CD14-positive monocyte (primary cell): ENCODE measurements at regions not wholly inside any gene's neighbourhood (a gene's known extent, or its start where the extent isn't known, plus 50 kb on each side); places are given as distances from the start of the nearest gene placed in this dataset.

Experiments used
- DNase-seq, 3 donors: peaks; one replicate each; pipeline ENCODE4 v3.0.0-alpha.2; 2011 to 2022
- H2AFZ ChIP-seq: 2 replicates; pipeline ENCODE4 v1.6.0; 2012; ENCODE audit warnings: mild to moderate bottlenecking, low read depth, low read length, inconsistent platforms; ENCODE audit not compliant: insufficient read depth, poor library complexity, severe bottlenecking
- H3K27ac ChIP-seq, 2 donors: 1 replicate in 1 of 2; 2 replicates in 1 of 2; pipeline ENCODE4 v1.5.1; 2012 to 2013; ENCODE audit warnings: low read length in 2 of 2, control low read depth in 1 of 2, inconsistent platforms in 1 of 2, low read depth in 1 of 2, mild to moderate bottlenecking in 1 of 2
- H3K27me3 ChIP-seq, 2 donors: one replicate each; pipeline versions ENCODE4 v1.6.0 to v1.6.1; 2011 to 2013; ENCODE audit warnings: low read length in 2 of 2; ENCODE audit not compliant: control insufficient read depth in 2 of 2, insufficient read depth in 2 of 2
- H3K36me3 ChIP-seq, 2 donors: replicated peaks in 1 of 2; 1 replicate in 1 of 2; 2 replicates in 1 of 2; pipeline versions ENCODE4 v1.5.1 to v1.6.1; 2012 to 2013; ENCODE audit warnings: low read length in 2 of 2, control low read depth in 1 of 2, inconsistent platforms in 1 of 2, mild to moderate bottlenecking in 1 of 2; ENCODE audit not compliant: insufficient read depth in 2 of 2, control insufficient read depth in 1 of 2
- H3K4me1 ChIP-seq, 2 donors: 1 replicate in 1 of 2; 2 replicates in 1 of 2; pipeline versions ENCODE4 v1.5.1 to v1.6.1; 2012 to 2013; ENCODE audit warnings: low read length in 2 of 2, control low read depth in 1 of 2, inconsistent platforms in 1 of 2, mild to moderate bottlenecking in 1 of 2, moderate library complexity in 1 of 2; ENCODE audit not compliant: insufficient read depth in 2 of 2, control insufficient read depth in 1 of 2
- H3K4me2 ChIP-seq: replicated peaks from 2 replicates; pipeline ENCODE3; 2012; ENCODE audit warnings: low read length, moderate library complexity, mild to moderate bottlenecking; ENCODE audit not compliant: poor library complexity, severe bottlenecking; ENCODE audit errors: extremely low read depth
- H3K4me3 ChIP-seq, 3 experiments: fragments of 200-600 bp in 1 of 3; sonication (generic) in 1 of 3; replicated peaks in 1 of 3; 1 replicate in 2 of 3; 2 replicates in 1 of 3; pipeline ENCODE4 v1.5.1; 2011 to 2013; ENCODE audit warnings: low read length in 3 of 3, mild to moderate bottlenecking in 3 of 3, control low read depth in 2 of 3, low read depth in 2 of 3, inconsistent platforms in 1 of 3, moderate library complexity in 1 of 3
- H3K79me2 ChIP-seq: 2 replicates; pipeline ENCODE4 v1.6.0; 2012; ENCODE audit warnings: mild to moderate bottlenecking, control low read depth, inconsistent platforms, low read length, moderate library complexity; ENCODE audit not compliant: insufficient read depth
- H3K9ac ChIP-seq: 2 replicates; pipeline ENCODE4 v1.6.0; 2017; ENCODE audit warnings: low read length, mild to moderate bottlenecking; ENCODE audit not compliant: insufficient read depth, poor library complexity, severe bottlenecking
- H3K9me3 ChIP-seq, 2 donors: replicated peaks in 1 of 2; 1 replicate in 1 of 2; 2 replicates in 1 of 2; pipeline versions ENCODE4 v1.5.1 to v1.6.1; 2012 to 2013; ENCODE audit warnings: low read length in 2 of 2, control low read depth in 1 of 2; ENCODE audit not compliant: control insufficient read depth in 1 of 2, insufficient read depth in 1 of 2
- H4K20me1 ChIP-seq: 2 replicates; pipeline ENCODE4 v1.6.0; 2012; ENCODE audit warnings: mild to moderate bottlenecking, low read length, control low read depth, moderate library complexity; ENCODE audit not compliant: insufficient read depth
- H3K27ac Mint-ChIP-seq, 7 donors: one replicate each; pipeline ENCODE4 v1.8.0; 2020; ENCODE audit warnings: mild to moderate bottlenecking in 7 of 7, mixed read lengths in 7 of 7, moderate library complexity in 6 of 7, inconsistent platforms in 2 of 7
- H3K27me3 Mint-ChIP-seq, 3 donors: one replicate each; pipeline ENCODE4 v1.8.0; 2021 to 2022; ENCODE audit warnings: low read depth in 3 of 3, mild to moderate bottlenecking in 3 of 3, mixed read lengths in 3 of 3, moderate library complexity in 3 of 3, inconsistent platforms in 1 of 3
- H3K36me3 Mint-ChIP-seq, 2 donors: one replicate each; pipeline ENCODE4 v1.8.0; 2020; ENCODE audit warnings: mixed read lengths in 2 of 2, inconsistent platforms in 1 of 2, mild to moderate bottlenecking in 1 of 2
- H3K4me1 Mint-ChIP-seq: one replicate; pipeline ENCODE4 v1.8.0; 2020; ENCODE audit warnings: mild to moderate bottlenecking, mixed read lengths
- H3K4me3 Mint-ChIP-seq, 2 donors: one replicate each; pipeline ENCODE4 v1.8.0; 2020; ENCODE audit warnings: mild to moderate bottlenecking in 2 of 2, mixed read lengths in 2 of 2, moderate library complexity in 1 of 2
- H3K9me3 Mint-ChIP-seq, 7 donors: one replicate each; pipeline ENCODE4 v1.8.0; 2020 to 2022; ENCODE audit warnings: mixed read lengths in 7 of 7, mild to moderate bottlenecking in 6 of 7, moderate library complexity in 6 of 7, inconsistent platforms in 2 of 7
- CTCF ChIP-seq: fragments of 200-600 bp; IDR thresholded peaks from one replicate; pipeline ENCODE4 v1.8.0; 2022; ENCODE audit warnings: antibody characterized with exemption, mild to moderate bottlenecking
- WGBS: methylation state at CpG from one replicate; pipeline ENCODE4 v1.1.5; 2013; ENCODE audit warnings: missing lambda C conversion rate; ENCODE audit not compliant: insufficient coverage; 5-methylcytosine and 5-hydroxymethylcytosine counted together
- intact Hi-C, 2 donors: fragments of 100-400 bp; cut with micrococcal nuclease; formaldehyde crosslinking; loops; one replicate each; pipeline versions ENCODE4 v1.15.0 to v1.15.1; 2023

GRCh38 chr1:232499188-232499587 lies 130.7 kb downstream of the SIPA1L2 start:
- peaks cover 0 to 3% of the 10 kb centered on the region in 2 donors for H3K36me3 Mint-ChIP-seq
- DNase-seq = no peak
- no peak overlapping the region for H3K27ac ChIP-seq
- H3K4me1 ChIP-seq = no peaks in the 10 kb centered on the region
- intact Hi-C loops = no loop called here
- H3K27ac Mint-ChIP-seq = no peak overlapping the region
- no peaks in the 10 kb centered on the region for H3K4me1 Mint-ChIP-seq
- no peak overlapping the region for H3K9ac ChIP-seq
- no peaks in the 10 kb centered on the region for H3K27me3 ChIP-seq
- H4K20me1 ChIP-seq = no peaks in the 10 kb centered on the region
- peaks cover 0 to 2% (median 0%) of the 10 kb centered on the region in 7 donors for H3K9me3 Mint-ChIP-seq
- peaks cover 0 to 1% (median 0%) of the 10 kb centered on the region in 3 donors for H3K27me3 Mint-ChIP-seq
- TF ChIP-seq CTCF = no peak
- no peak overlapping the region for H3K4me2 ChIP-seq
- H3K36me3 ChIP-seq = no peaks in the 10 kb centered on the region
- H3K79me2 ChIP-seq = no peaks in the 10 kb centered on the region
- H3K9me3 ChIP-seq = no peaks in the 10 kb centered on the region
- H3K4me3 Mint-ChIP-seq = no peak overlapping the region
- WGBS = 75% methylated on average over 3 of the region's 4 CpGs
- H2AFZ ChIP-seq = no peak overlapping the region
- no peak overlapping the region for H3K4me3 ChIP-seq

GRCh38 chr1:232493869-232494268 lies 136.1 kb downstream of the SIPA1L2 start:
- Histone ChIP-seq H2AFZ (no peak overlapping the region), H3K9me3 (no peaks in the 10 kb centered on the region), H3K4me1 (no peaks in the 10 kb centered on the region), H3K27ac (no peak overlapping the region), H3K79me2 (no peaks in the 10 kb centered on the region), H3K4me2 (no peak overlapping the region), H3K27me3 (no peaks in the 10 kb centered on the region), H4K20me1 (no peaks in the 10 kb centered on the region), H3K9ac (no peak overlapping the region), H3K4me3 (no peak overlapping the region), H3K36me3 (peaks cover 0 to 17% of the 10 kb centered on the region in 2 donors)
- Mint-ChIP-seq H3K4me3 (no peak overlapping the region), H3K36me3 (peaks cover 25 to 27% of the 10 kb centered on the region in 2 donors), H3K4me1 (no peaks in the 10 kb centered on the region), H3K27ac (no peak overlapping the region), H3K27me3 (peaks cover 0 to 1% (median 0%) of the 10 kb centered on the region in 3 donors), H3K9me3 (peaks cover 0 to 4% (median 0%) of the 10 kb centered on the region in 7 donors)
- DNase-seq = no peak
- no peak for TF ChIP-seq CTCF
- intact Hi-C loops = no loop called here
- 81% methylated on average over 2 of the region's 4 CpGs for WGBS
